H9 (cell line): ENCODE measurements at regions not wholly inside any gene's neighbourhood (a gene's known extent, or its start where the extent isn't known, plus 50 kb on each side); places are given as distances from the start of the nearest gene placed in this dataset.

Experiments
- DNase-seq: peaks from one replicate; pipeline ENCODE4 v3.0.0-alpha.2; 2017
- H2AFZ ChIP-seq: one replicate; pipeline ENCODE4 v1.6.1; 2013; ENCODE audit warnings: mild to moderate bottlenecking, low read length, control low read depth, moderate library complexity
- H2AK5ac ChIP-seq: 2 replicates; pipeline ENCODE4 v1.6.1; 2013; ENCODE audit warnings: low read length, control low read depth, mixed read lengths; ENCODE audit not compliant: insufficient read length
- H2BK120ac ChIP-seq: one replicate; pipeline ENCODE4 v1.6.1; 2013; ENCODE audit warnings: low read depth, mild to moderate bottlenecking, low read length, control low read depth, inconsistent platforms; ENCODE audit not compliant: poor library complexity, severe bottlenecking
- H2BK12ac ChIP-seq: 2 replicates; pipeline ENCODE4 v1.6.1; 2013; ENCODE audit warnings: low read length, control low read depth, mixed read lengths, low read depth; ENCODE audit not compliant: insufficient read length
- H2BK15ac ChIP-seq: 2 replicates; pipeline ENCODE4 v1.6.1; 2013; ENCODE audit warnings: low read depth, low read length, control low read depth
- H2BK20ac ChIP-seq: one replicate; pipeline ENCODE4 v1.6.1; 2013; ENCODE audit warnings: low read depth, mild to moderate bottlenecking, low read length, control low read depth, inconsistent platforms; ENCODE audit not compliant: poor library complexity, severe bottlenecking
- H2BK5ac ChIP-seq: 2 replicates; pipeline ENCODE4 v1.6.1; 2013; ENCODE audit warnings: low read length, control low read depth, mixed read lengths; ENCODE audit not compliant: insufficient read length
- H3K14ac ChIP-seq: 2 replicates; pipeline ENCODE4 v1.6.1; 2013; ENCODE audit warnings: low read length, control low read depth; ENCODE audit not compliant: insufficient read depth
- H3K18ac ChIP-seq: 2 replicates; pipeline ENCODE4 v1.6.1; 2013; ENCODE audit warnings: low read depth, mild to moderate bottlenecking, mixed read lengths, low read length, control low read depth; ENCODE audit not compliant: insufficient read length
- H3K23ac ChIP-seq: 2 replicates; pipeline ENCODE4 v1.6.1; 2013; ENCODE audit warnings: low read length, control low read depth, mixed read lengths, low read depth; ENCODE audit not compliant: insufficient read length
- H3K23me2 ChIP-seq: 2 replicates; pipeline ENCODE4 v1.6.1; 2013; ENCODE audit warnings: low read depth, mild to moderate bottlenecking, mixed read lengths, low read length, control low read depth; ENCODE audit not compliant: insufficient read length, poor library complexity, severe bottlenecking
- H3K27ac ChIP-seq: 2 replicates; pipeline ENCODE4 v1.5.1; 2013; ENCODE audit warnings: low read length, control low read depth, mixed read lengths, low read depth; ENCODE audit not compliant: insufficient read length
- H3K27me3 ChIP-seq: 2 replicates; pipeline ENCODE4 v1.6.1; 2013; ENCODE audit warnings: low read length, control low read depth, inconsistent platforms; ENCODE audit not compliant: insufficient read depth
- H3K4ac ChIP-seq: 2 replicates; pipeline ENCODE4 v1.6.1; 2013; ENCODE audit warnings: low read depth, mild to moderate bottlenecking, control low read depth, inconsistent platforms, low read length, moderate library complexity
- H3K4me1 ChIP-seq: 2 replicates; pipeline ENCODE4 v1.6.1; 2013; ENCODE audit warnings: low read length, control low read depth, inconsistent platforms; ENCODE audit not compliant: insufficient read depth
- H3K4me2 ChIP-seq: 2 replicates; pipeline ENCODE4 v1.6.1; 2013; ENCODE audit warnings: low read length, control low read depth, mixed read lengths; ENCODE audit not compliant: insufficient read length, insufficient read depth
- H3K56ac ChIP-seq: 2 replicates; pipeline ENCODE4 v1.6.1; 2013; ENCODE audit warnings: low read depth, mild to moderate bottlenecking, mixed read lengths, low read length, control low read depth; ENCODE audit not compliant: insufficient read length
- H3K79me1 ChIP-seq: 2 replicates; pipeline ENCODE4 v1.6.1; 2013; ENCODE audit warnings: low read depth, mild to moderate bottlenecking, moderate library complexity, low read length, control low read depth, inconsistent platforms; ENCODE audit not compliant: insufficient read depth, poor library complexity, severe bottlenecking
- H3K79me2 ChIP-seq: 2 replicates; pipeline ENCODE4 v1.6.1; 2013; ENCODE audit warnings: low read length, control low read depth, inconsistent platforms; ENCODE audit not compliant: insufficient read depth
- H3K9ac ChIP-seq: 2 replicates; pipeline ENCODE4 v1.6.1; 2013; ENCODE audit warnings: low read length, control low read depth, mixed read lengths; ENCODE audit not compliant: insufficient read length; ENCODE audit errors: extremely low read depth
- H3K9me3 ChIP-seq: one replicate; pipeline ENCODE4 v1.6.1; 2013; ENCODE audit warnings: low read depth, low read length, inconsistent platforms; ENCODE audit not compliant: control insufficient read depth
- H3T11ph ChIP-seq: one replicate; pipeline ENCODE4 v1.6.1; 2013; ENCODE audit warnings: mild to moderate bottlenecking, low read length, control low read depth, inconsistent platforms
- H4K20me1 ChIP-seq: one replicate; pipeline ENCODE4 v1.6.1; 2013; ENCODE audit not compliant: control insufficient read depth, insufficient read length, insufficient read depth
- H4K5ac ChIP-seq: 2 replicates; pipeline ENCODE4 v1.6.1; 2013; ENCODE audit warnings: low read depth, mild to moderate bottlenecking, mixed read lengths, low read length, control low read depth; ENCODE audit not compliant: insufficient read length
- H4K8ac ChIP-seq: replicated peaks from 2 replicates; pipeline ENCODE4 v1.6.1; 2013; ENCODE audit warnings: low read length, control low read depth, mixed read lengths, low read depth; ENCODE audit not compliant: insufficient read length
- H4K91ac ChIP-seq: 2 replicates; pipeline ENCODE4 v1.6.1; 2013; ENCODE audit warnings: low read depth, mild to moderate bottlenecking, moderate library complexity, mixed read lengths, low read length, control low read depth; ENCODE audit not compliant: insufficient read length
- H3K27ac Mint-ChIP-seq, 3 experiments: 2 replicates in 2 of 3; 3 replicates in 1 of 3; pipeline ENCODE4 v1.8.0; 2020 to 2021; ENCODE audit warnings: mixed read lengths in 3 of 3, mild to moderate bottlenecking in 1 of 3, moderate library complexity in 1 of 3
- H3K27me3 Mint-ChIP-seq: 2 replicates; pipeline ENCODE4 v1.8.0; 2021; ENCODE audit warnings: low read depth, mild to moderate bottlenecking, moderate library complexity, mixed read lengths
- H3K36me3 Mint-ChIP-seq, 3 experiments: 2 replicates in 2 of 3; 3 replicates in 1 of 3; pipeline ENCODE4 v1.8.0; 2020 to 2021; ENCODE audit warnings: low read depth in 3 of 3, mixed read lengths in 3 of 3; ENCODE audit not compliant: insufficient read depth in 1 of 3
- H3K4me1 Mint-ChIP-seq, 2 experiments: 2 replicates each; pipeline ENCODE4 v1.8.0; 2020; ENCODE audit warnings: mixed read lengths in 2 of 2
- H3K4me3 Mint-ChIP-seq, 2 experiments: 2 replicates in 1 of 2; 3 replicates in 1 of 2; pipeline ENCODE4 v1.8.0; 2020 to 2021; ENCODE audit warnings: mild to moderate bottlenecking in 2 of 2, mixed read lengths in 2 of 2, moderate library complexity in 1 of 2
- H3K9me3 Mint-ChIP-seq, 2 experiments: 2 replicates in 1 of 2; 3 replicates in 1 of 2; pipeline ENCODE4 v1.8.0; 2020; ENCODE audit warnings: mild to moderate bottlenecking in 2 of 2, mixed read lengths in 2 of 2, moderate library complexity in 1 of 2
- CTCF ChIP-seq: fragments of 200-600 bp; sonication (generic); conservative IDR thresholded peaks from 3 replicates; pipeline ENCODE4 v1.8.0; 2021; ENCODE audit warnings: antibody characterized with exemption, mild to moderate bottlenecking
- WGBS: extraction: QIAGEN DNeasy Blood & Tissue Kit; methylation state at CpG from one replicate; pipeline ENCODE4 v1.1.7; 2013; ENCODE audit warnings: missing lambda C conversion rate, low lambda C conversion rate, mixed read lengths; ENCODE audit not compliant: insufficient read length; ENCODE audit errors: extremely low coverage; 5-methylcytosine and 5-hydroxymethylcytosine counted together

GRCh38 chr7:52107355-52107754 is 790.7 kb upstream of the COBL start:
- no peak overlapping the region for H3K27ac ChIP-seq
- no peaks in the 10 kb centered on the region for H3K23me2 ChIP-seq
- Mint-ChIP-seq H3K36me3 (peaks cover 3 to 5% (median 4%) of the 10 kb centered on the region in 3 experiments; a peak in 5 of 7 replicates), H3K27ac (peak overlapping the region in 1 of 3 experiments; percentile 5; a peak in 1 of 7 replicates), H3K9me3 (peaks cover 3 to 4% of the 10 kb centered on the region in 2 experiments; a peak in 3 of 5 replicates), H3K4me3 (no peak overlapping the region), H3K27me3 (no peaks in the 10 kb centered on the region), H3K4me1 (peaks cover 10 to 12% of the 10 kb centered on the region in 2 experiments)
- no peak overlapping the region for H3K23ac ChIP-seq
- TF ChIP-seq CTCF = peak; percentile 27; the same call in 2 of the 3 replicates
- no peaks in the 10 kb centered on the region for H3K9me3 ChIP-seq
- H4K20me1 ChIP-seq = no peaks in the 10 kb centered on the region
- no peak overlapping the region for H3K4me2 ChIP-seq
- H4K8ac ChIP-seq = no peak overlapping the region
- no peaks in the 10 kb centered on the region for H3K4me1 ChIP-seq
- no peak overlapping the region for H2AK5ac ChIP-seq
- no CpG with 5 or more reads among the region's 5 CpGs for WGBS
- no peak overlapping the region for H4K91ac ChIP-seq
- H3T11ph ChIP-seq = no peak overlapping the region
- no peak overlapping the region for H2BK120ac ChIP-seq
- H2BK12ac ChIP-seq = no peak overlapping the region
- no peak overlapping the region for H3K18ac ChIP-seq
- no peaks in the 10 kb centered on the region for H3K79me2 ChIP-seq
- no peak overlapping the region for H2BK20ac ChIP-seq
- no peak overlapping the region for H4K5ac ChIP-seq
- H3K4ac ChIP-seq = no peak overlapping the region
- H2BK15ac ChIP-seq = no peak overlapping the region
- no peak overlapping the region for H2AFZ ChIP-seq
- H2BK5ac ChIP-seq = no peak overlapping the region
- H3K79me1 ChIP-seq = no peaks in the 10 kb centered on the region
- H3K14ac ChIP-seq = no peak overlapping the region
- H3K27me3 ChIP-seq = no peaks in the 10 kb centered on the region
- H3K56ac ChIP-seq = no peak overlapping the region
- peak; percentile 39 for DNase-seq
- no peak overlapping the region for H3K9ac ChIP-seq
